Liver (tissue), 8 donors: ENCODE measurements at regions not wholly inside any gene's neighbourhood (a gene's known extent, or its start where the extent isn't known, plus 50 kb on each side); places are given as distances from the start of the nearest gene placed in this dataset.

Source experiments
- DNase-seq: peaks from one replicate; pipeline ENCODE4 v3.0.0-alpha.2; 2017; ENCODE audit warnings: low spot score
- H3K27ac ChIP-seq, 2 donors: one replicate each; pipeline ENCODE4 v1.7.0; 2013; ENCODE audit warnings: inconsistent platforms in 2 of 2, low read length in 2 of 2, control low read depth in 1 of 2, low read depth in 1 of 2, mild to moderate bottlenecking in 1 of 2
- H3K27me3 ChIP-seq, 4 donors: one replicate each; pipeline versions ENCODE4 v1.6.1 to v1.7.0; 2013; ENCODE audit warnings: low read length in 3 of 4, inconsistent platforms in 1 of 4, mild to moderate bottlenecking in 1 of 4, moderate library complexity in 1 of 4; ENCODE audit not compliant: control insufficient read depth in 4 of 4, insufficient read depth in 4 of 4
- H3K36me3 ChIP-seq, 4 donors: one replicate each; pipeline versions ENCODE4 v1.6.1 to v1.7.0; 2013; ENCODE audit warnings: low read length in 3 of 4, mild to moderate bottlenecking in 3 of 4, low read depth in 1 of 4, moderate library complexity in 1 of 4; ENCODE audit not compliant: control insufficient read depth in 4 of 4, insufficient read depth in 3 of 4
- H3K4me1 ChIP-seq, 4 donors: one replicate each; pipeline versions ENCODE4 v1.6.1 to v1.7.0; 2013; ENCODE audit warnings: low read length in 3 of 4, mild to moderate bottlenecking in 3 of 4, moderate library complexity in 1 of 4; ENCODE audit not compliant: control insufficient read depth in 4 of 4, insufficient read depth in 4 of 4
- H3K4me3 ChIP-seq, 3 donors: one replicate each; pipeline versions ENCODE4 v1.6.1 to v1.7.0; 2013; ENCODE audit warnings: low read length in 3 of 3, control low read depth in 1 of 3, low read depth in 1 of 3, mild to moderate bottlenecking in 1 of 3
- H3K9ac ChIP-seq, 2 donors: one replicate each; pipeline ENCODE4 v1.7.0; 2013; ENCODE audit warnings: low read length in 2 of 2, mild to moderate bottlenecking in 2 of 2, moderate library complexity in 2 of 2, control low read depth in 1 of 2, low read depth in 1 of 2
- H3K9me3 ChIP-seq, 4 donors: one replicate each; pipeline versions ENCODE4 v1.6.1 to v1.7.0; 2013; ENCODE audit warnings: low read length in 3 of 4; ENCODE audit not compliant: control insufficient read depth in 4 of 4
- EGR1 ChIP-seq, 2 donors: IDR thresholded peaks; 2 replicates each; pipeline ENCODE4 v1.6.1; 2016 to 2018; ENCODE audit warnings: antibody characterized with exemption in 2 of 2, low read depth in 2 of 2
- FOXA1 ChIP-seq: IDR thresholded peaks from 2 replicates; pipeline ENCODE4 v1.6.1; 2016; ENCODE audit warnings: antibody characterized with exemption
- FOXA2 ChIP-seq: IDR thresholded peaks from 2 replicates; pipeline ENCODE4 v1.6.1; 2016; ENCODE audit warnings: antibody characterized with exemption
- GABPA ChIP-seq, 2 donors: IDR thresholded peaks in 1 of 2; conservative IDR thresholded peaks in 1 of 2; 2 replicates each; pipeline ENCODE4 v1.6.1; 2016; ENCODE audit warnings: antibody characterized with exemption in 2 of 2, mild to moderate bottlenecking in 1 of 2, moderate library complexity in 1 of 2
- HNF4A ChIP-seq, 2 donors: conservative IDR thresholded peaks; 2 replicates each; pipeline ENCODE4 v1.6.1; 2016; ENCODE audit warnings: antibody characterized with exemption in 2 of 2, mild to moderate bottlenecking in 2 of 2
- HNF4G ChIP-seq: IDR thresholded peaks from 2 replicates; pipeline ENCODE4 v1.6.1; 2016; ENCODE audit warnings: antibody characterized with exemption
- JUND ChIP-seq, 2 donors: IDR thresholded peaks; 2 replicates each; pipeline ENCODE4 v1.6.1; 2016; ENCODE audit warnings: antibody characterized with exemption in 2 of 2
- NR2F2 ChIP-seq: IDR thresholded peaks from 2 replicates; pipeline ENCODE4 v1.6.1; 2016; ENCODE audit warnings: antibody characterized with exemption
- RAD21 ChIP-seq, 2 donors: IDR thresholded peaks; 2 replicates each; pipeline ENCODE4 v1.6.1; 2016; ENCODE audit warnings: antibody characterized with exemption in 2 of 2, mild to moderate bottlenecking in 2 of 2
- RXRA ChIP-seq, 2 donors: IDR thresholded peaks; 2 replicates each; pipeline ENCODE4 v1.6.1; 2017 to 2018; ENCODE audit warnings: antibody characterized with exemption in 2 of 2, mild to moderate bottlenecking in 1 of 2
- SP1 ChIP-seq: IDR thresholded peaks from 2 replicates; pipeline ENCODE4 v1.6.1; 2018; ENCODE audit warnings: antibody characterized with exemption, mild to moderate bottlenecking
- TAF1 ChIP-seq: conservative IDR thresholded peaks from 2 replicates; pipeline ENCODE4 v1.6.1; 2016; ENCODE audit warnings: antibody characterized with exemption, mild to moderate bottlenecking
- YY1 ChIP-seq: IDR thresholded peaks from 2 replicates; pipeline ENCODE4 v1.6.1; 2016; ENCODE audit warnings: antibody characterized with exemption, mild to moderate bottlenecking
- WGBS: extraction: QIAGEN DNeasy Blood & Tissue Kit; methylation state at CpG from one replicate; pipeline ENCODE4 v1.1.7; 2013; 5-methylcytosine and 5-hydroxymethylcytosine counted together
- TF ChIP-seq, protein P1 (sequence below): IDR thresholded peaks from 2 replicates; pipeline ENCODE4 v1.6.1; 2016; ENCODE audit warnings: antibody characterized with exemption
- TF ChIP-seq, protein P2 (sequence below): IDR thresholded peaks from 2 replicates; pipeline ENCODE4 v1.6.1; 2016; ENCODE audit warnings: antibody characterized with exemption, mild to moderate bottlenecking
- TF ChIP-seq, protein P3 (sequence below): IDR thresholded peaks from 2 replicates; pipeline ENCODE4 v1.6.1; 2016; ENCODE audit warnings: antibody characterized with exemption
- TF ChIP-seq, protein P4 (sequence below): fragments of 150-350 bp; IDR thresholded peaks from 2 replicates; pipeline ENCODE4 v1.5.1; 2017; ENCODE audit warnings: improper control_type of control experiment, low read depth, low read length; ENCODE audit not compliant: missing input control
- TF ChIP-seq, protein P5 (sequence below): IDR thresholded peaks from 2 replicates; pipeline ENCODE4 v1.6.1; 2016; ENCODE audit warnings: antibody characterized with exemption
- donor health status: healthy.
- donor health status: healthy.
- donor health status: healthy.
- donor health status: healthy.
- donor health status: healthy.

DNA sequence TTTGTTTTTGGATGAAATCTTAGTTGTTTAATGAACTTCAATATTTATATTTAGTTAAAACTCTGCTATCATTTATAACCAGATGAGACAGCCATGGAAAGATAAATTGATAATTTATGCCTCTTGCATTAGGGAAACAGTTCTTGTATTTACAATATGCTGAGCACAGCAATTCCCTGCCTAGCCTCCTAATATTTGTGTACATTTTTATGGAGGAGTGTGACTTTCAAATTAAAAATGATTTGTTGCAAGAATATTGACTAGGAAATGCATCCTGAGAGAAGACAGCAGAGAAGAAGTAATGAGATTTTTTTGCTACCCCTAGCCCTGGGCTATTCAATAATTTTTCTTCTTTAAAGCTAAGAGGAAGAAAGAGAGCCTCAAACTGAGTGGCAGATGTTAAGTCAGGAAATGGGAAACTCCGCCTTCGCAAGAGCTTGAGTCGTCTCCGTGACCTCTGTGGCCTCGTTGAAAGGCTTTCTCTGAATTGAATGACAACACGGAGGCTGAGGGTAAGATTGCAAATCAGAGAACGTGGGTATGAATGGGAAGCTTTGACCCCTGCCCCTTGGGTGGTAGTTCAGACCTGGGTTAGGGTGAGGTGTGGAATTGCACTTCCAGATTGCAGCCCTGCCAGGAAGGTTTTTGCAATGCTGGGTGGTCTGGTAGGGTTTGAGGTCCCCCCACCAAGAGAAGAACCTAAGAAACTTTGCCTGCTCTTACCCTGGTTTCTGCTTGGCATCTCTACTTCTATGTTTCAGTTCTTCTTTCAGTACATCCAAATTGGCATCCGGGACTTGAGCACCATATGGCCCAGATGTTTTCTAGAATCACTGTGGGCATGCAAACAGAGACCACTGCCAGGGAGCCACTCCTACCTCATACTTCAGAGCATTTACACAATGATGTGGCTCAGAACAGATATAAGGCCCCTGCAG lies 210.3 kb upstream of the RBMS1 start:
- no peak for DNase-seq
- no peaks in the 10 kb centered on the region for H3K27me3 ChIP-seq
- H3K9ac ChIP-seq = no peak overlapping the region
- 30% methylated on average over 8 of the region's 8 CpGs for WGBS
- TF ChIP-seq, protein P1, sequence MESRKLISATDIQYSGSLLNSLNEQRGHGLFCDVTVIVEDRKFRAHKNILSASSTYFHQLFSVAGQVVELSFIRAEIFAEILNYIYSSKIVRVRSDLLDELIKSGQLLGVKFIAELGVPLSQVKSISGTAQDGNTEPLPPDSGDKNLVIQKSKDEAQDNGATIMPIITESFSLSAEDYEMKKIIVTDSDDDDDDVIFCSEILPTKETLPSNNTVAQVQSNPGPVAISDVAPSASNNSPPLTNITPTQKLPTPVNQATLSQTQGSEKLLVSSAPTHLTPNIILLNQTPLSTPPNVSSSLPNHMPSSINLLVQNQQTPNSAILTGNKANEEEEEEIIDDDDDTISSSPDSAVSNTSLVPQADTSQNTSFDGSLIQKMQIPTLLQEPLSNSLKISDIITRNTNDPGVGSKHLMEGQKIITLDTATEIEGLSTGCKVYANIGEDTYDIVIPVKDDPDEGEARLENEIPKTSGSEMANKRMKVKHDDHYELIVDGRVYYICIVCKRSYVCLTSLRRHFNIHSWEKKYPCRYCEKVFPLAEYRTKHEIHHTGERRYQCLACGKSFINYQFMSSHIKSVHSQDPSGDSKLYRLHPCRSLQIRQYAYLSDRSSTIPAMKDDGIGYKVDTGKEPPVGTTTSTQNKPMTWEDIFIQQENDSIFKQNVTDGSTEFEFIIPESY = no peak
- TF ChIP-seq HNF4G = no peak
- TF ChIP-seq RAD21 (IDR thresholded peaks at IDR 0.05) = no peak
- no peak for TF ChIP-seq NR2F2
- TF ChIP-seq HNF4A (conservative IDR thresholded peaks at IDR 0.05) = no peak
- no peak for TF ChIP-seq SP1
- TF ChIP-seq GABPA (IDR thresholded peaks at IDR 0.05 in 1 of 2, conservative IDR thresholded peaks at IDR 0.05 in 1 of 2) = no peak
- TF ChIP-seq RXRA (IDR thresholded peaks at IDR 0.05) = no peak
- no peak for TF ChIP-seq FOXA1
- TF ChIP-seq JUND (IDR thresholded peaks at IDR 0.05) = no peak
- TF ChIP-seq, protein P2, sequence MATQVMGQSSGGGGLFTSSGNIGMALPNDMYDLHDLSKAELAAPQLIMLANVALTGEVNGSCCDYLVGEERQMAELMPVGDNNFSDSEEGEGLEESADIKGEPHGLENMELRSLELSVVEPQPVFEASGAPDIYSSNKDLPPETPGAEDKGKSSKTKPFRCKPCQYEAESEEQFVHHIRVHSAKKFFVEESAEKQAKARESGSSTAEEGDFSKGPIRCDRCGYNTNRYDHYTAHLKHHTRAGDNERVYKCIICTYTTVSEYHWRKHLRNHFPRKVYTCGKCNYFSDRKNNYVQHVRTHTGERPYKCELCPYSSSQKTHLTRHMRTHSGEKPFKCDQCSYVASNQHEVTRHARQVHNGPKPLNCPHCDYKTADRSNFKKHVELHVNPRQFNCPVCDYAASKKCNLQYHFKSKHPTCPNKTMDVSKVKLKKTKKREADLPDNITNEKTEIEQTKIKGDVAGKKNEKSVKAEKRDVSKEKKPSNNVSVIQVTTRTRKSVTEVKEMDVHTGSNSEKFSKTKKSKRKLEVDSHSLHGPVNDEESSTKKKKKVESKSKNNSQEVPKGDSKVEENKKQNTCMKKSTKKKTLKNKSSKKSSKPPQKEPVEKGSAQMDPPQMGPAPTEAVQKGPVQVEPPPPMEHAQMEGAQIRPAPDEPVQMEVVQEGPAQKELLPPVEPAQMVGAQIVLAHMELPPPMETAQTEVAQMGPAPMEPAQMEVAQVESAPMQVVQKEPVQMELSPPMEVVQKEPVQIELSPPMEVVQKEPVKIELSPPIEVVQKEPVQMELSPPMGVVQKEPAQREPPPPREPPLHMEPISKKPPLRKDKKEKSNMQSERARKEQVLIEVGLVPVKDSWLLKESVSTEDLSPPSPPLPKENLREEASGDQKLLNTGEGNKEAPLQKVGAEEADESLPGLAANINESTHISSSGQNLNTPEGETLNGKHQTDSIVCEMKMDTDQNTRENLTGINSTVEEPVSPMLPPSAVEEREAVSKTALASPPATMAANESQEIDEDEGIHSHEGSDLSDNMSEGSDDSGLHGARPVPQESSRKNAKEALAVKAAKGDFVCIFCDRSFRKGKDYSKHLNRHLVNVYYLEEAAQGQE = no peak
- no peak for TF ChIP-seq TAF1
- TF ChIP-seq, protein P3, sequence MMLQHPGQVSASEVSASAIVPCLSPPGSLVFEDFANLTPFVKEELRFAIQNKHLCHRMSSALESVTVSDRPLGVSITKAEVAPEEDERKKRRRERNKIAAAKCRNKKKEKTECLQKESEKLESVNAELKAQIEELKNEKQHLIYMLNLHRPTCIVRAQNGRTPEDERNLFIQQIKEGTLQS = no peak
- TF ChIP-seq YY1 = no peak
- TF ChIP-seq, protein P4, sequence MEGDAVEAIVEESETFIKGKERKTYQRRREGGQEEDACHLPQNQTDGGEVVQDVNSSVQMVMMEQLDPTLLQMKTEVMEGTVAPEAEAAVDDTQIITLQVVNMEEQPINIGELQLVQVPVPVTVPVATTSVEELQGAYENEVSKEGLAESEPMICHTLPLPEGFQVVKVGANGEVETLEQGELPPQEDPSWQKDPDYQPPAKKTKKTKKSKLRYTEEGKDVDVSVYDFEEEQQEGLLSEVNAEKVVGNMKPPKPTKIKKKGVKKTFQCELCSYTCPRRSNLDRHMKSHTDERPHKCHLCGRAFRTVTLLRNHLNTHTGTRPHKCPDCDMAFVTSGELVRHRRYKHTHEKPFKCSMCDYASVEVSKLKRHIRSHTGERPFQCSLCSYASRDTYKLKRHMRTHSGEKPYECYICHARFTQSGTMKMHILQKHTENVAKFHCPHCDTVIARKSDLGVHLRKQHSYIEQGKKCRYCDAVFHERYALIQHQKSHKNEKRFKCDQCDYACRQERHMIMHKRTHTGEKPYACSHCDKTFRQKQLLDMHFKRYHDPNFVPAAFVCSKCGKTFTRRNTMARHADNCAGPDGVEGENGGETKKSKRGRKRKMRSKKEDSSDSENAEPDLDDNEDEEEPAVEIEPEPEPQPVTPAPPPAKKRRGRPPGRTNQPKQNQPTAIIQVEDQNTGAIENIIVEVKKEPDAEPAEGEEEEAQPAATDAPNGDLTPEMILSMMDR = no peak
- TF ChIP-seq, protein P5, sequence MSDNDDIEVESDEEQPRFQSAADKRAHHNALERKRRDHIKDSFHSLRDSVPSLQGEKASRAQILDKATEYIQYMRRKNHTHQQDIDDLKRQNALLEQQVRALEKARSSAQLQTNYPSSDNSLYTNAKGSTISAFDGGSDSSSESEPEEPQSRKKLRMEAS = no peak
- TF ChIP-seq EGR1 (IDR thresholded peaks at IDR 0.05; ENCODE audit: low read depth in 2 of 2) = no peak
- no peak for TF ChIP-seq FOXA2
- no peaks in the 10 kb centered on the region for H3K4me1 ChIP-seq
- peaks cover 0 to 3% (median 0%) of the 10 kb centered on the region in 4 donors for H3K9me3 ChIP-seq
- H3K36me3 ChIP-seq = no peaks in the 10 kb centered on the region
- H3K27ac ChIP-seq = no peak overlapping the region
- no peak overlapping the region for H3K4me3 ChIP-seq
